HT1080 (cell line): ENCODE measurements at regions not wholly inside any gene's neighbourhood (a gene's known extent, or its start where the extent isn't known, plus 50 kb on each side); places are given as distances from the start of the nearest gene placed in this dataset.

Source experiments
- DNase-seq: peaks from one replicate; pipeline ENCODE4 v3.0.0-alpha.2; 2015; ENCODE audit warnings: low read depth

DNA sequence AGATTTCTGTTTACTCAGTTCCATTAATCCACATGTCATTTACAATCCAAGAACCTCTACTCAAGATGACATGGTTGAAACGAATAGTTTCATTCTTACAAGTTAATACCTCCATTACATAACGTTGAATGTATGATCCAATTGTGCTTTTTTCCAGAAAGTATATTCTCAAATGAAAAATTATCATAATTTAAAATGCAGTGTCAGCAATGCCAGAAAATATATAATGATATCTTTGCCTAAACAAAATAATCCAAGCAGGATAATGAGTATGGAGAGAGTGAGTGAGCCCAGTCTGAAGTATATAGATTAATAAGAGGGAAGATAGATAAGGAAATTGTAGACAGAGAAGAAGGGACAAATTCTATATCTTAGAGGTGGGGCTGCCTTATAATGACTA lies 505.0 kb downstream of the CENPC start:
- no peak for DNase-seq

DNA sequence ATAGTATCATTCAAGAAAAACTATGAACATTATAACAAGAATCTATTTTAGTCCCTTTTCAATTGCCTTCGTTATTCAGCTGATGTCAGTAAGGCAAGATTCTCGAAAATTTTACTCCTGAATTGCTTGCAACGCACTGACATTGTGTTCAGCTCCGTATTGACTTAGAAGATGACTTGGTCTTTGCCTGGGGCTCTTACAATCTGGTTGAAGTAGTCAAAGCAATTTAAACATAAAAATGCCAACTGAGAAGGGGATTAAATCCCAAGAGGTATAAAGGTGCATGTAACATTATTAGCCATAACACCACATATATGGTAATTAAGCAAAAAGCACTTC lies 507.1 kb downstream of the CENPC start:
- no peak for DNase-seq

- DNase-seq, result no peak
Measured at GRCh38 chr4:67037504-67038227, 507.6 kb downstream of the CENPC start.

- DNase-seq, result no peak
Measured at GRCh38 chr4:67036791-67037190, 508.5 kb downstream of the CENPC start.

DNA sequence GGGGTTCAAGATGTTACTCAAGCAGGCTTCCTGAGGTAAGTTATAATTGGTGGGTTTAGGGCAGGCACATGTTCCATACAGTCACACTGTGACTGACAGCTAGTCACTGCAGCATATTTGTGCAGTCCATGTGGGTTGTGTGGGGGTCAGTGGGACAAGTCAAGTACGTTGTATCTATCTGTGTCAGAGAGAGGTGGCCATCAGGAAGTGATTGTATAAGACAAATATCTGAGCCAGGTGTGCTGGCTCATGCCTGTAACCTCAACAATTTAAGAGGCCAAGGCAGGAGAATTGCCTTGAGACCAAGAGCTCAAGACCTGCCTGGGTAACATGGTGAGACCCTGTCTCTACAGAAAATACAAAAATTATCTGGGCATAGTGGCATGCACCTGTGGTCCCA lies 509.3 kb downstream of the CENPC start:
- DNase-seq, result peak; percentile 2

DNA sequence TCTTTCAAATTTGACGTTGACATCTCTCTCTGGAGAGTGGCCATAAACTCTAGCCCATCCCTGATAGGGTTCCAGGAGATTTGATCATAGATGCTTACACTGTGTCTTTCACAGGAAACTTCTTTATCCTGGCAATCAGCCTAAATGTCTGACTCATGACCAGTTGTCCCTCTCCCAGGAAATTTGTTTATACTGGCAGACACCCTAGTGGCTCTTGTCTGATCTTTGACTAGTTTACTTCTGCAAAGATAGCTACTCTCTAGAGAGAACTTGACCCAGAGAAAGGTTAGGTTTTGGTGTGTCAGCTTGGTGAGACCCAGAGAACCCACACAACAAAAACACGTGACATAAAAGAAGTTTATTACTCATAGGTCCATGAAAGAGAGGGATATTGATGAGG lies 509.8 kb downstream of the CENPC start:
- DNase-seq, result peak; percentile 56

- DNase-seq, result no peak
Measured at GRCh38 chr4:67030636-67031035, 514.7 kb downstream of the CENPC start.

DNA sequence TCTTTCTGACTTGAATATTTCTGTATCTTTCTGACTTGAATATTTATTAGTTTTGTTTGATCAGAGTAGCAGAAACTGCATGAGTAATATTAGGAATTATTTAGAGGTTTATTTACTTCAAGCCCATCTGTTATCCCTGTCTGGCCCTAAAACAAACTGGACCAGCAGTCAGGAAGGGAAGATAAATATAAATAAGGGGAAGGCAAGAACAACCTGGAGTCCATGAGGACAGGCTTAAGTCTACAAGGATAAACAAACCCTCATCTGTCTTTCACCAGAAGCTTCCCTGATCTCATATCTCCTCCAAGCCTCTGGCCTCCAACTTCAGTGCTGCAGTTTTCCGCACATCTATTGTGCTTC lies 524.9 kb downstream of the CENPC start:
- no peak for DNase-seq

DNA sequence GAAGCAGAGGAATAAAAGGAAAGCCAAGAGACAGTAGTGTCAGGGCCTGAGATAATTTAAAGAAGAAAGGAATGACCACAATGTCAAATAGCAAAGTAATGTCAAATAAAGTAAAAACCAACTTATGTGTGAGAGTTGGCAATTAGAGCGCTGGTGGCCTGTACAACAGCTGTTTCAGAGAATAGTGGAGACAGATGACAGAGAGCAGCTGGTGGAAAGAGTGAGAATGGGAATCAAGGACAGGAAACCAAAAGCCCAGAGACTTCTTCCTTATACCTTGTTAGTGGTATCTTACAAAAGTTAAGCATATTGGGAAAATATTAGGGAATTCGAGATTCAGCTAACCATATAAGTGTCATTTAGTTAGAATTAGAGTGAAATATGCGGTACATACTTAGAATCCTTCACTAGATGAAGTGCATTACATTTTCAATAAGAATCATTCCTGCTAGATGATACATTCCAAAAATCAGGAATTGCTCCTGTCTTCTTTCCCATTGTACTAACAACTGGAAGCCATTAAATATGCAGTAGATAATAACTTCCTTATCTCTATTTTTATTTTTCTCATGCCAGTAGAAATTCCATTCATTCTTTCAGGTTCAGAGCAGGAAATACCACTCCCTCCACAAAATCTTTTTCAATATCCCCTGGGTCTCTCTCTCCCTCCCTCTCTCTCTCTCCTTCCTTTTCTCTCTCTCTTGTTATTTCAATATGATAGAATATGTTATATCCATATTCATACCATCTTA lies 525.4 kb downstream of the CENPC start:
- DNase-seq, result peak; percentile 2

DNA sequence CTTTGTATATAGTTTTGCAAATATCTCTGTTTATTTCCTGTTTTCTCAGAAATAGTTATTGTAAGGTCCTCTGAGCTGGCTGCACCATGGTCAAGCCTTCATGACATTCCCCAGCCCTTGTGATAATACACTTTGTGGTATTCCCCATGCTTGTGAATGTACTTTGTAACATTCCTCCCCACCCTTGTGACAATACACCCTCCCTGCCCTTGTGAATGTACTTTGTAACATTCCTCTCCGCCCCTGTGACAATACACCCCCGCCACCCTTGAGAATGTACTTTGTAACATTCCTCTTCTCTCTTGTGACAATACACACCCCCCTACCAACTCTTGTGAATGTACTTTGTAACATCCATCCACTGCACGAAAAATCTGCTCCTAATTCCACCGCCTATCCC lies 530.7 kb downstream of the CENPC start:
- no peak for DNase-seq

DNA sequence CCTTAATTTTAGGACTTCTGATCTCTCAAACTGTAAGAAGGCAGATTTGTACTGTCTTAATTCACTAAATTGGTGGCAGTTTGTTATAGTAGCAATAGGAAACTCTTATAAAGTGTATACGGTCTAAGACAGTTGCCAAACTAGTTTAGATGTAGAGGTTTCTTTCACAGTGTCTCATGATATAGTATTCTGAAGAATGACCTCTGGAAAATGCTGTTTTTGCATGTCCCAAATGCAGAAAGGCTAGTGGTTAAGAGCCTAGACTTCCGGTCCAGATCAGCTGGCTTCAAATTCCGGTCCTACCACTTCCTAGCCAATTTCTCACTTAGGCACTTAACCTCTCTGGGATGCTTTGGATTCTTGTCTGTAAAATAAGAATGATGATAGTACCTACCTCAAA lies 538.5 kb downstream of the CENPC start:
- no peak for DNase-seq

DNA sequence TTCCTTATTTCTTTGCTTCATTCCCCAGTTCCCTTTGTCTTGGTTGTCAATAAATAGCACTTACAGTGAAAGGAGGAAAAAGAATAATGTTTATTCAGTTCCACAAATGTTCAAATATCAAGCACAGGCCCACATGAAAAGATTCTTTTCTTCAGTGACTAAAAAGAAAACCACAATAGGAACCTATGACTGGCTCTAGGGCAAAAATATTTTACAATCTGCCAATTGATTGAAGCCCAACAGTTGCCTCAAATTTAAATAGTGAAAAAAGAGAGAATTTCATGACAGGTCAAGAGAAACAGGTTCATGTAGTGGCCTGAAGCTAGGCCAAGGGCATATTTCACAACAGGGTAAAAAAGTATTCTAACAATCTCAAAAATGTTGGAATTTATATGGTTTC lies 553.8 kb downstream of the CENPC start:
- no peak for DNase-seq

DNA sequence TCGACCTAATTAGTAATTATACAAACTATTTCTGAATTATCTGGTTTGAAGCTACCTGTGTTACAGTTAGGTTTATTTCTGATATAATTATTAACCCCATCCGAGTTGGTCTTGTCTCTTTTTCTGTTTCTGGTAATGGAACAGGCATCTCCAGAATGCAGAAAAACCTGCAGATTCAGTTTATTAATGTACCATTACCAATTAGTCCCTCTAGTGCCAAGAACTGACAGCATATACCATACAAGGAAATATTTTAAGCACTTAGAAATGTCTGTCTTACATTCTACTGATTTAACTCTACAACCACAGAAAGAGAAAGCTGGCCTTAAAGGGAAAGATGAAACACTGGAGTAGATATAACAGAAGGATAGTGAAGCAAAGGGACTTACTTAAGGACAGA lies 570.6 kb downstream of the CENPC start:
- DNase-seq, result no peak

- no peak for DNase-seq
Measured at GRCh38 chr4:66972087-66972486, 573.2 kb downstream of the CENPC start.

GRCh38 chr4:66964467-66964866 lies 580.8 kb downstream of the CENPC start:
- DNase-seq, result no peak

DNA sequence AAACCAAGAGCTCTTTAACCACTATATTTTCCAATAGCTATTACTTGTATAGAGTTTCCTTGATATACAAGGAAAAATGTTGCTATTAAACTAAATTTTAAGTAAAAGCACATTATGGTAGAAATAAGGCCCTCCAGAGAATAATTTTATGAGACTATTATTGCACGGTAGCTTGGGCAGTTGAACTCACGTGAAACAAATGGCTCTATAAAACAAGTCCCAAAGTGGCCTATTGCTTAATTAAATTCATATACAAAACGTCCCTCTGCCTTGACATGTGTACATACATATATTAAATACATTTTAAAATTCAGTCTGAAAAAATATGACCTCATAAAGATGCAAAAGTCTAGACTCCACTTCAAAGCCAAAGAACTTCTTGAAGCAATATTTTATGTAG lies 582.2 kb downstream of the CENPC start:
- DNase-seq, result no peak

- DNase-seq, result no peak
Measured at GRCh38 chr4:66959207-66959606, 586.1 kb downstream of the CENPC start.

DNA sequence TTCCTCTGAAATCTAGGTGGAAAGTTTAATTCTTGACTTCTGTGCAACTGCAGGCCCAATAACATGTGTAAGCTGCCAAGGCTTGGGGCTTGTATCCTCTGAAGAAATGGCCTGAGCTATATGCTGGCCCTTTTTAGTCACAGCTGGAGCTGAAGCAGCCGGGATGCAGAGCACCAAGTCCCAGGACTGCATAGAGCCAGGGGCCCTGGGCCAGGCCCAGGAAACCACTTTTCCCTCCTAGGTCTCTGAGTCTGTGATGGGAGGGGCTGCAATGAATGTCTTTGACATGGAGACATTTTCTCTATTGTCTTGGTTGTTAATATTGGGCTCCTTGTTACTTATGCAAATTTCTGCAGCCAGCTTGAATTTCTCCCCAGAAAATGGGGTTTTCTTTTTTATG lies 588.5 kb downstream of the CENPC start:
- no peak for DNase-seq

DNA sequence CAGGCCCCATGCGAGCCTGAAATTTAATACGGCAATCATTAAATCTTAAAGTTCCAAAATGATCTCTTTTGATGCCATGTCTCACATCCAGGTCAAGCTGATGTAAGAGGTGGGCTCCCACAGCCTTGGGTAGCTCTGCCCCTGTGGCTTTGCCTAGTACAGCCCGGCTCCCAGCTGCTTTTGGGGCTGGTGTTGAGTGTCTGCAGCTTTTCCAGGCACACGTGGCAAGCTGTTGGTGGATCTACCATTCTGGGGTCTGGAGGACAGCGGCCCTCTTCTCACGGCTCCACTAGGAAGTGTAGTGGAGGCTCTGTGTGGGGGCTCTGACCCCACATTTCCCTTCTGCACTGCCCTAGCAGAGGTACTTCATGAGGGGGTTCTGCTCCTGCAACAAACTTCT lies 588.9 kb downstream of the CENPC start:
- no peak for DNase-seq

GRCh38 chr4:66955784-66956183 lies 589.5 kb downstream of the CENPC start:
- DNase-seq, result no peak

GRCh38 chr4:66949419-66949818 lies 595.9 kb downstream of the CENPC start:
- DNase-seq, result no peak

DNA sequence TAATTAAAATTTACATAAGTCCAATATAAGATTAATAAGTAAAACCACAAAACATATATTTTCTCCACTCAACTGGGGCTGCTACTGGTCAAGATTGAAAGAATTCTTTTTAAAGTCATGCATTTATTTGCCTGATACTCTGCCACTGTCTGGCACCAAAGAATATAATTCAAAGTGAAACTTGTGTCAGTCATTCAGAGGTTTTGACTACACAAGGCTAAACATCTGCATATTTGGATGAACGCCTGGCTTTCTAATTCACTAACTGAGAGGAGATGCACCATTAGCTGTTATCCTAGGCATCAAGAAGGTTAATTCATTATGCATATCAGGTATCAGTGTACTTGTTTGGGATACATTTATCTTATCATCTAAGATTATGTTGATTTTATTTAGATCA lies 598.5 kb downstream of the CENPC start:
- DNase-seq, result no peak

DNA sequence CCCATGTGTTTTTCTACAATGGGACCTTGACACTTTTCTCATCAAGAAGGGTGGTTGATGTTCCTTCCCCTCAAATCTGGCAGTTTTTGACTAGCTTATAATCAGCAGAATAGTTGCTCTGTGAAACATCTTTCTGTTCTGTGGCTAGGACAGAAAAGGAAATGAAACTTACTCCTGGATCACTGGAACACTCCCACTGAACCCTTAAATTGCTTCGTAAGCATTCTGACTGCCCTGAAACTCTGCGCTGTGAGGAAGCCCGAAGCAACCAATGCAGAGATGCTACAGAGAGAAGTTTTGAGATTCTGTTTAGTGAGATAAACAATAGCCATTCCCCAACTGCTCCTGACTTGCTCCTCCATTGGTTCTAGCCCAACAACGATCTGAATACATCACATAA lies 602.2 kb downstream of the CENPC start:
- no peak for DNase-seq
